Nephron (organoid): ENCODE measurements at regions not wholly inside any gene's neighbourhood (a gene's known extent, or its start where the extent isn't known, plus 50 kb on each side); places are given as distances from the start of the nearest gene placed in this dataset.

Experiments used
- H3K27ac Mint-ChIP-seq, 3 experiments: 2 replicates each; pipeline ENCODE4 v1.8.0; 2020; ENCODE audit warnings: mixed read lengths in 3 of 3, mild to moderate bottlenecking in 2 of 3, moderate library complexity in 1 of 3
- H3K27me3 Mint-ChIP-seq: 2 replicates; pipeline ENCODE4 v1.8.0; 2021; ENCODE audit warnings: low read depth, mild to moderate bottlenecking, moderate library complexity, mixed read lengths
- H3K36me3 Mint-ChIP-seq: 2 replicates; pipeline ENCODE4 v1.8.0; 2020; ENCODE audit warnings: low read depth, mixed read lengths
- H3K4me1 Mint-ChIP-seq: 2 replicates; pipeline ENCODE4 v1.8.0; 2020; ENCODE audit warnings: mixed read lengths
- H3K4me3 Mint-ChIP-seq, 3 experiments: 2 replicates each; pipeline ENCODE4 v1.8.0; 2020; ENCODE audit warnings: mild to moderate bottlenecking in 3 of 3, mixed read lengths in 3 of 3, moderate library complexity in 2 of 3
- H3K9me3 Mint-ChIP-seq: 2 replicates; pipeline ENCODE4 v1.8.0; 2020; ENCODE audit warnings: mixed read lengths
- TF ChIP-seq, protein P1 (sequence below), 3 experiments: fragments of 200-600 bp; sonication (generic); IDR thresholded peaks; one replicate each; pipeline ENCODE4 v1.5.0; 2021; ENCODE audit warnings: antibody characterized with exemption in 3 of 3; ENCODE audit not compliant: unreplicated experiment in 3 of 3

DNA sequence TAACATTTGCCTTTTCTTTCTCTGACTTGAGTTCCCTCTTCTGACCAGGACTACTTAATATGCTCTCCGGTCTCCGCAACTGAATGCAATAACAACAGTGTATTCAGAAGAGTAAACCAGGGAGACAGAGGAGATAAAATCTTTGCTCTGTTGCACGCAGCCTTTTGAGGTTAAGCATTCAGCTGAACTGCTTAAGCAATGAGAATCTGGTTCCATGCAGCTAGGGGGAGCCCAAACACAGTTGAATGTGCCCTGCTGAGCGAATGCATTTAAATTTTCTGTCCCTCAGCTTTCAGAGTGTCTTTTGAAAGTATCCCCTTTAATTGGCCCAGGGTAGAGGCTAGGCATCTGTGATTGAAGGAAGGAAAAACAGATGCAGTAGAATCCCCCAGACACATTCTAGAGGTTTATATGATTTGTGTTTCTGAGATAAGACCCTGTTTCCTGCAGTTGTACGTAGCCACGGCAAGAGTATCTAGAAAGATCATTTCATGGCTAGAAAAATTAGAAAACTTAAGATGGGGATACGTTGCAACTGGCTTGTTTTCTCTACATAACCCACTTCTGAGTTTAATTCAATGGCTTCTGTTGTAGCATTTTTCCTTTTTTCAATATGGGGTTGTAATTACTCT lies 309.6 kb downstream of the TUSC7 start:
- Mint-ChIP-seq H3K36me3 (no peaks in the 10 kb centered on the region), H3K27me3 (peaks cover 10% of the 10 kb centered on the region), H3K27ac (peak overlapping the region in 2 of 3 experiments; percentile 1 to 12), H3K9me3 (no peaks in the 10 kb centered on the region), H3K4me3 (no peak overlapping the region), H3K4me1 (peaks cover 5% of the 10 kb centered on the region)
- TF ChIP-seq, protein P1, sequence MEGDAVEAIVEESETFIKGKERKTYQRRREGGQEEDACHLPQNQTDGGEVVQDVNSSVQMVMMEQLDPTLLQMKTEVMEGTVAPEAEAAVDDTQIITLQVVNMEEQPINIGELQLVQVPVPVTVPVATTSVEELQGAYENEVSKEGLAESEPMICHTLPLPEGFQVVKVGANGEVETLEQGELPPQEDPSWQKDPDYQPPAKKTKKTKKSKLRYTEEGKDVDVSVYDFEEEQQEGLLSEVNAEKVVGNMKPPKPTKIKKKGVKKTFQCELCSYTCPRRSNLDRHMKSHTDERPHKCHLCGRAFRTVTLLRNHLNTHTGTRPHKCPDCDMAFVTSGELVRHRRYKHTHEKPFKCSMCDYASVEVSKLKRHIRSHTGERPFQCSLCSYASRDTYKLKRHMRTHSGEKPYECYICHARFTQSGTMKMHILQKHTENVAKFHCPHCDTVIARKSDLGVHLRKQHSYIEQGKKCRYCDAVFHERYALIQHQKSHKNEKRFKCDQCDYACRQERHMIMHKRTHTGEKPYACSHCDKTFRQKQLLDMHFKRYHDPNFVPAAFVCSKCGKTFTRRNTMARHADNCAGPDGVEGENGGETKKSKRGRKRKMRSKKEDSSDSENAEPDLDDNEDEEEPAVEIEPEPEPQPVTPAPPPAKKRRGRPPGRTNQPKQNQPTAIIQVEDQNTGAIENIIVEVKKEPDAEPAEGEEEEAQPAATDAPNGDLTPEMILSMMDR (IDR thresholded peaks at IDR 0.05; ENCODE audit: unreplicated experiment in 3 of 3), result peak; percentile 83 to 93 (median 86)

DNA sequence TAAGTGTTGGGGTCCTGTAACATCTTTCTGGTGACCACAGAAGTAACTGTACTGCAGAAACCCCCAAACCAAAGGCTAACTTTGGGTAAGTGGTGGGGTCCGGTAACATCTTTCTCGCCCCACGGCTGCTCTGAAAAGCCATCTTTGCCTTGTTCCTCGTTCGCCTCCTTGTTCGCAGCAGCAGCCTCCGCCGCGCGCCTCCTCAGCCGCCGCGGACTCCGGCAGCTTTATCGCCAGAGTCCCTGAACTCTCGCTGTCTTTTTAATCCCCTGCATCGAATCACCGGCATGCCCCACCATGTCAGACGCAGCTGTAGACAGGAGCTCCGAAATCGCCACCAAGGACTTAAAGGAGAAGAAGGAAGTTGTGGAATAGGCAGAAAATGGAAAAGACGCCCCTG lies 316.8 kb downstream of the TUSC7 start:
- no peaks in the 10 kb centered on the region for H3K4me1 Mint-ChIP-seq

DNA sequence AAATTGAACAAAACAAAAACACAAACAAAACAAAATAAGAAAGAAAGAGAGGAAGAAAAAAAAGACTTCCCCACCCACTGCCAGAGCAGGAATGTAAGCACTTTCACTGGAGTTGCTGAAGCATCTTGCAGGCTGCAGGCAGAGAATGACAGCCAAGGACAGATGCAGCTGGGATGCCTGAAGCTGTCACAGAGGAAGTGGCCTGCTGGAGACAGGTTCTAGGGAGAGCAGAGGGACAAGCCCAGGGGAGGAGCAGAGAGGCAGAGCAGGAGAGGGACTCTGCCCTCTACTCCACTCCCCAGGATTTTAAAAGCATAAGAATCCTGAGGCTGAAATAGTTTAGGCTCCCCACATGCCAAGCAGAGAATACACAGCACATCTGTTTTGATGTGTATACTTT lies 326.2 kb downstream of the TUSC7 start:
- TF ChIP-seq, protein P1 (IDR thresholded peaks at IDR 0.05; ENCODE audit: unreplicated experiment in 3 of 3), result no peak
- peak overlapping the region; percentile 17 to 62 (median 56) for H3K27ac Mint-ChIP-seq
- peak overlapping the region in 1 of 3 experiments; percentile 29 for H3K4me3 Mint-ChIP-seq
- no peaks in the 10 kb centered on the region for H3K36me3 Mint-ChIP-seq
- peaks cover 8% of the 10 kb centered on the region for H3K9me3 Mint-ChIP-seq
- peaks cover 19% of the 10 kb centered on the region for H3K4me1 Mint-ChIP-seq
- no peaks in the 10 kb centered on the region for H3K27me3 Mint-ChIP-seq

More for the DNA sequence above, 316.8 kb downstream of the TUSC7 start:
- TF ChIP-seq, protein P1 (IDR thresholded peaks at IDR 0.05; ENCODE audit: unreplicated experiment in 3 of 3), result no peak
- Mint-ChIP-seq H3K9me3 (no peaks in the 10 kb centered on the region), H3K4me3 (no peak overlapping the region), H3K36me3 (no peaks in the 10 kb centered on the region), H3K27me3 (no peaks in the 10 kb centered on the region), H3K27ac (no peak overlapping the region)

DNA sequence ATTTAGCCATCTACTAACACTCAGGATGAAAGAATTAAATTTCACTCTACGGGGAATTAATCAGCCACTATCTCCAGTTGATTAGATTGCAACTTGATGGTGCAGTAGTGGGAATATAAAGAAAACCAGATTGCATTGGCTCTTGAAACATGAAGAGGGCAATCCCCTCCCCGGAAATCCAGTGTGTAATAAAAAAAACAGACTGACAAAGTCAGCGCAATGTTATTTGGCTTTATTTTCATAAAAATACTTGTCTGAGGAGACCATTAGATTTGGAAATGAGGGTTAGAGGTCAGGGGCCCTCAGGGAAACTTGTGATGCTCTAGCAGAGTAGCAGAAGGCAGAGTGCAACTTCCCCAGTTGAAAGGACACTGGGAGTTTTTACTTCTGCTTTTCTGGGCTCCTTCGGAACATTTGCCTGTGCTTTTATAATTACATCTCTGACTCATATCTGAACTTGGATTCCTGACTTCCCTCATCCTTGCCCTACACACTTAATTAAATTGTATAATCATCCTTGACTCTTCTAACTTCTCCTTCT lies 326.8 kb downstream of the TUSC7 start:
- H3K36me3 Mint-ChIP-seq, result no peaks in the 10 kb centered on the region
- H3K27ac Mint-ChIP-seq, result peak overlapping the region; percentile 17 to 62 (median 56)
- peaks cover 19% of the 10 kb centered on the region for H3K4me1 Mint-ChIP-seq
- no peaks in the 10 kb centered on the region for H3K27me3 Mint-ChIP-seq
- H3K9me3 Mint-ChIP-seq, result peaks cover 8% of the 10 kb centered on the region
- H3K4me3 Mint-ChIP-seq, result peak overlapping the region in 1 of 3 experiments; percentile 39
- TF ChIP-seq, protein P1 (IDR thresholded peaks at IDR 0.05; ENCODE audit: unreplicated experiment in 3 of 3), result no peak

DNA sequence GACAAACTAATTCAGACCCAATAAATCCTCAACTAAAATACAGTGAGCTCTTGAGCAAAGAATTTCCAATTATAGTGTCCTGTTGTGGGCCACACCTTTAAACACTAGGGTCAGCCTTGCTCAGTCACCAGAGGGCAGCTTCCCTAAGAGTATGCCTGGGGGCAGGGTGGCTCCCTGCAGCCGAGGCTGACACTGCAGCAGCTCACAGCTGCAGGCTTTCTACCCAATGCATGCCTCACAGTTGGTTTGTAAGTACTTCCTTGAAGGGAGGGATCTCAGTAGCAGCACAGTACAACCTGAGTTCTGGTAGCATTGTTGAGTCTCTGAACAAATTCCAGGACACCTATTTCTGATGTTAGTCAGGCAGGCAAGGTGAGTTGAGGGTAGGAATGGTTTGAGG lies 335.6 kb downstream of the TUSC7 start:
- Mint-ChIP-seq H3K9me3 (peaks cover 7% of the 10 kb centered on the region), H3K4me1 (no peaks in the 10 kb centered on the region), H3K36me3 (no peaks in the 10 kb centered on the region), H3K27ac (no peak overlapping the region), H3K27me3 (no peaks in the 10 kb centered on the region), H3K4me3 (no peak overlapping the region)
- TF ChIP-seq, protein P1 (IDR thresholded peaks at IDR 0.05; ENCODE audit: unreplicated experiment in 3 of 3), result no peak
